HEK293T (cell line): ENCODE measurements at regions not wholly inside any gene's neighbourhood (a gene's known extent, or its start where the extent isn't known, plus 50 kb on each side); places are given as distances from the start of the nearest gene placed in this dataset.

Source experiments
- BHLHE40 ChIP-seq: fragments of 450-650 bp; IDR thresholded peaks from 2 replicates; pipeline ENCODE4 v1.6.1; 2016; ENCODE audit warnings: mild to moderate bottlenecking, moderate library complexity, borderline replicate concordance
- CTBP1 ChIP-seq: fragments of 450-650 bp; IDR thresholded peaks from 2 replicates; pipeline ENCODE4 v1.6.1; 2016; ENCODE audit warnings: borderline replicate concordance
- ELF4 ChIP-seq: fragments of 450-650 bp; IDR thresholded peaks from 2 replicates; pipeline ENCODE4 v1.6.1; 2017; ENCODE audit warnings: antibody characterized with exemption
- FOXA1 ChIP-seq: fragments of 450-650 bp; IDR thresholded peaks from 2 replicates; pipeline ENCODE4 v1.6.1; 2016; ENCODE audit warnings: mild to moderate bottlenecking
- FOXM1 ChIP-seq: fragments of 450-650 bp; IDR thresholded peaks from 2 replicates; pipeline ENCODE4 v1.6.1; 2017; ENCODE audit warnings: mild to moderate bottlenecking, borderline replicate concordance
- HDGF ChIP-seq: fragments of 450-650 bp; IDR thresholded peaks from 2 replicates; pipeline ENCODE4 v1.6.1; 2017; ENCODE audit warnings: antibody characterized with exemption, borderline replicate concordance
- L3MBTL2 ChIP-seq: fragments of 450-650 bp; conservative IDR thresholded peaks from 2 replicates; pipeline ENCODE4 v1.6.1; 2016; ENCODE audit warnings: mild to moderate bottlenecking
- LEF1 ChIP-seq: fragments of 450-650 bp; IDR thresholded peaks from 2 replicates; pipeline ENCODE4 v1.6.1; 2017; ENCODE audit warnings: mild to moderate bottlenecking, borderline replicate concordance
- SP1 ChIP-seq: fragments of 450-650 bp; IDR thresholded peaks from 2 replicates; pipeline ENCODE4 v1.6.1; 2017
- SUZ12 ChIP-seq: fragments of 450-650 bp; IDR thresholded peaks from 2 replicates; pipeline ENCODE4 v1.6.1; 2016; ENCODE audit warnings: mild to moderate bottlenecking
- ZNF384 ChIP-seq: fragments of 450-650 bp; IDR thresholded peaks from 2 replicates; pipeline ENCODE4 v1.6.1; 2016
- TF ChIP-seq, protein P1 (sequence below): fragments of 450-650 bp; IDR thresholded peaks from 2 replicates; pipeline ENCODE4 v1.6.1; 2016

DNA sequence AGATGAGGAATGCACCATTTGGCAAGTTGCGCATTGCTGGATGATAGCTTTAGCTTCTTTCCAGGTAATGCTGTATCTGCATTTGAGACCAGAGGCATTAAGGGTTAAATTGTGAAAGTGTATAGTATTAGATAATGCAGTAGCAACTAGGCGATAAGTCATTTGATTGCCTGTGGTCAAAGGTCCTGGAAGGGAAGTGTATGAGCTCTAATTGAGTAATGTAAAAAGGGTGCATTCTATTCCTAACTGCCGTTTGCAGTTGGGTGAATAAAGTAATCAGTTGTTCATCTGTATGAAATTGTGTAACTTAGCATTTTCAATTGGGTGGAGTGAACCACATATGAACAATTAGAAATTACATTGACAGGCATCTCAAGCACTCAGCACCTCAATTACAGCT, 54.5 kb upstream of the WDR1 start:
- no peak for TF ChIP-seq FOXM1
- no peak for TF ChIP-seq ZNF384
- no peak for TF ChIP-seq LEF1
- no peak for TF ChIP-seq CTBP1
- no peak for TF ChIP-seq FOXA1
- TF ChIP-seq SP1 = no peak
- TF ChIP-seq L3MBTL2 = no peak
- TF ChIP-seq HDGF = no peak
- TF ChIP-seq SUZ12 = no peak
- TF ChIP-seq, protein P1, sequence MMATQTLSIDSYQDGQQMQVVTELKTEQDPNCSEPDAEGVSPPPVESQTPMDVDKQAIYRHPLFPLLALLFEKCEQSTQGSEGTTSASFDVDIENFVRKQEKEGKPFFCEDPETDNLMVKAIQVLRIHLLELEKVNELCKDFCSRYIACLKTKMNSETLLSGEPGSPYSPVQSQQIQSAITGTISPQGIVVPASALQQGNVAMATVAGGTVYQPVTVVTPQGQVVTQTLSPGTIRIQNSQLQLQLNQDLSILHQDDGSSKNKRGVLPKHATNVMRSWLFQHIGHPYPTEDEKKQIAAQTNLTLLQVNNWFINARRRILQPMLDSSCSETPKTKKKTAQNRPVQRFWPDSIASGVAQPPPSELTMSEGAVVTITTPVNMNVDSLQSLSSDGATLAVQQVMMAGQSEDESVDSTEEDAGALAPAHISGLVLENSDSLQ = no peak
- no peak for TF ChIP-seq ELF4
- no peak for TF ChIP-seq BHLHE40
